OCI-LY3 (cell line): ENCODE measurements at regions not wholly inside any gene's neighbourhood (a gene's known extent, or its start where the extent isn't known, plus 50 kb on each side); places are given as distances from the start of the nearest gene placed in this dataset.

Experiments used
- CTCF ChIP-seq: fragments of 200-600, 300-600 bp; sonication (generic); IDR thresholded peaks from 2 replicates; pipeline ENCODE4 v1.5.1; 2014; ENCODE audit warnings: antibody characterized with exemption, low read length, low read depth
- EZH2phosphoT487 ChIP-seq: fragments of 200-600 bp; shearing (Covaris generic); IDR thresholded peaks from 2 replicates; pipeline ENCODE4 v1.6.1; 2018; ENCODE audit warnings: antibody characterized with exemption, mixed run types, low read depth

GRCh38 chr2:145541028-145541427, 1021.1 kb upstream of the ZEB2 start:
- no peak for TF ChIP-seq CTCF
- TF ChIP-seq EZH2phosphoT487, result no peak
